Type B pancreatic cell (in vitro differentiated cells): ENCODE measurements at regions not wholly inside any gene's neighbourhood (a gene's known extent, or its start where the extent isn't known, plus 50 kb on each side); places are given as distances from the start of the nearest gene placed in this dataset.

ENCODE experiments used
- DNase-seq: peaks from one replicate; pipeline ENCODE4 v3.0.0; 2021; ENCODE audit warnings: mixed read lengths; ENCODE audit not compliant: unreplicated experiment; ENCODE audit errors: extremely low spot score
- H3K27ac Mint-ChIP-seq: 2 replicates; pipeline ENCODE4 v1.8.0; 2021; ENCODE audit warnings: mild to moderate bottlenecking, mixed read lengths
- H3K27me3 Mint-ChIP-seq: 2 replicates; pipeline ENCODE4 v1.8.0; 2021; ENCODE audit warnings: mixed read lengths
- H3K36me3 Mint-ChIP-seq: 2 replicates; pipeline ENCODE4 v1.8.0; 2021; ENCODE audit warnings: mixed read lengths
- H3K4me1 Mint-ChIP-seq: one replicate; pipeline ENCODE4 v1.8.0; 2021; ENCODE audit warnings: mixed read lengths; ENCODE audit not compliant: unreplicated experiment
- H3K4me3 Mint-ChIP-seq: 2 replicates; pipeline ENCODE4 v1.8.0; 2021; ENCODE audit warnings: mild to moderate bottlenecking, mixed read lengths
- H3K9me3 Mint-ChIP-seq: 2 replicates; pipeline ENCODE4 v1.8.0; 2021; ENCODE audit warnings: mixed read lengths
- TF ChIP-seq, protein P1 (sequence below): fragments of 200-600 bp; sonication (generic); conservative IDR thresholded peaks from 2 replicates; pipeline ENCODE4 v1.5.0; 2021; ENCODE audit warnings: antibody characterized with exemption, mild to moderate bottlenecking

DNA sequence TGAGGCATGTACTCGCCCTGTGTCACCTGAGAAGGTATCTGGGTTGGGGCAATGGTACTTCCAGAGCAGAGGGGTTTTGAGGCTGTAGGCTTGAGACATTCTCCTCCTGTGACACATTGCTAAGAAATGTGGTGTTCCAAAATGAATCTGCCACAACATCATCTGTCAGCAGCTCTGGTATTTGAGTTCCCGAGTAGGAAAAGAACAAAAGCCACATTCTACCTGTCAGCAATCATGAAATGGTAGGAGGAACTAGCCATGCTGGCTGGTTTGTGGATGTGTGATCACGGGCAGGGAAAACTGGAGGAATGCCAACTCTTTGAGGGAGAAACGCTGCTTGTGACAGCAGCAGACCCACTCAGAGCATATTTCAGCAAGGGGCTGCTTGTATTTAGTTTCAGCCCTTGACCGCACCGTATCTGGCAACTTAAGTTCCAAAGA lies 579.4 kb upstream of the TBL1XR1 start:
- peak overlapping the region; percentile 75 for H3K27ac Mint-ChIP-seq
- DNase-seq = no peak
- peaks cover 12% of the 10 kb centered on the region for H3K9me3 Mint-ChIP-seq
- H3K4me1 Mint-ChIP-seq = peaks cover 37% of the 10 kb centered on the region
- H3K4me3 Mint-ChIP-seq = no peak overlapping the region
- H3K36me3 Mint-ChIP-seq = peaks cover 3% of the 10 kb centered on the region
- H3K27me3 Mint-ChIP-seq = no peaks in the 10 kb centered on the region
- TF ChIP-seq, protein P1, sequence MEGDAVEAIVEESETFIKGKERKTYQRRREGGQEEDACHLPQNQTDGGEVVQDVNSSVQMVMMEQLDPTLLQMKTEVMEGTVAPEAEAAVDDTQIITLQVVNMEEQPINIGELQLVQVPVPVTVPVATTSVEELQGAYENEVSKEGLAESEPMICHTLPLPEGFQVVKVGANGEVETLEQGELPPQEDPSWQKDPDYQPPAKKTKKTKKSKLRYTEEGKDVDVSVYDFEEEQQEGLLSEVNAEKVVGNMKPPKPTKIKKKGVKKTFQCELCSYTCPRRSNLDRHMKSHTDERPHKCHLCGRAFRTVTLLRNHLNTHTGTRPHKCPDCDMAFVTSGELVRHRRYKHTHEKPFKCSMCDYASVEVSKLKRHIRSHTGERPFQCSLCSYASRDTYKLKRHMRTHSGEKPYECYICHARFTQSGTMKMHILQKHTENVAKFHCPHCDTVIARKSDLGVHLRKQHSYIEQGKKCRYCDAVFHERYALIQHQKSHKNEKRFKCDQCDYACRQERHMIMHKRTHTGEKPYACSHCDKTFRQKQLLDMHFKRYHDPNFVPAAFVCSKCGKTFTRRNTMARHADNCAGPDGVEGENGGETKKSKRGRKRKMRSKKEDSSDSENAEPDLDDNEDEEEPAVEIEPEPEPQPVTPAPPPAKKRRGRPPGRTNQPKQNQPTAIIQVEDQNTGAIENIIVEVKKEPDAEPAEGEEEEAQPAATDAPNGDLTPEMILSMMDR = no peak

DNA sequence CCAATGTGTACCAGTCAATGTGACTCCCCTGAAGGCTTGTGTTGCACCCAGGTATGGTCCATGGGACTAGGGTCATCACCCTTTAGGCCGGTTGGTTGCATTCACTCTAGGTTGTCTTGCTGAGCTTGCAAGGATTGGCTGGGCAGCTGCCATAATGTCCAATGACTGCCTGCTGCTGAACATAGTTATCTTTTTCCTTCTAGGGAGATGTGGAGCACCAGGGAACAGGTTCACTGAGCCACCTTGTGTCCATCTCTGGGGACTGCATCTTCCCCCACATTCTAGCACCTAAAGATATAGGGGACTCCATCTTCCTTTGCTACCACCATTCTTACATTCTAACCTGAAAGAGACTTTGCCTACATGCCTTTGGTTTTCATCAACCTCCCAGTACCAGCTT lies 580.4 kb upstream of the TBL1XR1 start:
- Mint-ChIP-seq H3K27ac (no peak overlapping the region), H3K9me3 (peaks cover 9% of the 10 kb centered on the region), H3K36me3 (peaks cover 3% of the 10 kb centered on the region), H3K27me3 (no peaks in the 10 kb centered on the region), H3K4me3 (no peak overlapping the region), H3K4me1 (peaks cover 40% of the 10 kb centered on the region)
- TF ChIP-seq, protein P1 = peak; percentile 74
- no peak for DNase-seq

DNA sequence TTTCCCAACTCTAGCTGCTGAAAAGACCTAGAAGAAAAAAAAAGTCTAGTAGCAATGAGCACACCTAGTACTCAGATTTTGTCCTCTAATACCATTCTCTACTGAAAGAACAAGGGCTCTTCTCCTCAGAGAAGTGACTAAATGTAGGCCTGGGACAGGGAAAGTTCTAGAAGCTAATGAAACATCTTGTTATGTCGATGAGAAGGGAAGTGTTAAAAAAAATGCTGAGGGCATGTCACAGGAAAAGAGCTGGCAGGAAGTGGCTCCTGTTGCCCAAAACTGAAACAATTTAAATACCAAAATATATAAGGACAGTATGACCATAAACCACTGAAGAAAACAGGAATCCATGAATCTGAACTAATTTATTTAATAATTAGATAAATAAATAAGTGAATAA lies 581.4 kb upstream of the TBL1XR1 start:
- no peak for DNase-seq
- Mint-ChIP-seq H3K27me3 (no peaks in the 10 kb centered on the region), H3K9me3 (peaks cover 9% of the 10 kb centered on the region), H3K27ac (no peak overlapping the region), H3K4me3 (no peak overlapping the region), H3K36me3 (peaks cover 3% of the 10 kb centered on the region), H3K4me1 (peaks cover 33% of the 10 kb centered on the region)
- TF ChIP-seq, protein P1 = no peak

DNA sequence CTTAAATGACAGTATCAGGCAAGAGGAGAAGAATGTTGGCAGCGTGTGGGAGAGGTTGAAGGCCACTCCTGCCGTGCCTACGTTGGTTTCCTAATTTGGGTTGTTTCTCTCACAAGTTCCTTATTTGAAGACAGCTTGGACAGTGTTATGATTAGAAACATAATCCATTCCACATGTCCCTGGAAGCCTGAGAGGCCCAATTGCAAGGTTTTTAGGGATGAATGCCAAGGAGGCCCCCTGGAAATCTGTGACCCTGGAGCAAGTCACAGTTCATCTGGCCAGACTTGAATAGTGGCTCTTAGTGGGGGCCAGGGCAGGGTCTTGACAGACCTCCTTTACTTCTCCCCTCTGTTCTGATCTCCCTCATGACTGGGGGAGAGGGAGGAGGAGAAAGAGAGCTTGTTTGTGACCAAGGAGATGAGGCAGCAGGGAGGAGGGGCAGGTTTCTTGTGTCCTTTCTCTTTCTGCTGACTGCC lies 584.4 kb upstream of the TBL1XR1 start:
- Mint-ChIP-seq H3K27me3 (no peaks in the 10 kb centered on the region), H3K9me3 (peaks cover 4% of the 10 kb centered on the region), H3K36me3 (no peaks in the 10 kb centered on the region), H3K27ac (peak overlapping the region; percentile 48), H3K4me1 (peaks cover 29% of the 10 kb centered on the region), H3K4me3 (no peak overlapping the region)
- no peak for DNase-seq
- TF ChIP-seq, protein P1 = no peak

DNA sequence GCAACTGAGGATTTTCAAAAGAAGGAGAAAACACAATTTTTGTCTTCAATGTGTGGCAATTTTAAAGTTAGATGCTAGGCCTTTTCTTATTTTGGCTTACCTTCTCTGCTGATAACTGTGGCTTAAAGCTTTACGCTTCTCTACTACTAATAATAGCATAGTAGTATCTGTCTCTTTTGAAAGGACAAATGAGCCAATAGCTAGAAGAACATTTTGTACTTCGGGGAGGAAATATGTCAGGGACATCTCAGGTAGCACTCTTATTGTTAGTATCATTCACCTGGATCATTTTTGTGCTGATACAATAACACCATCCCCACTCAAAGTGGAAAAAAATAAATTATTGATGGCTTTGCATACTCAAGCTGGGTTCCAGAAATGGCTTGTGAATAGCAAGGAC lies 586.1 kb upstream of the TBL1XR1 start:
- TF ChIP-seq, protein P1 = no peak
- no peaks in the 10 kb centered on the region for H3K36me3 Mint-ChIP-seq
- H3K27ac Mint-ChIP-seq = no peak overlapping the region
- no peaks in the 10 kb centered on the region for H3K9me3 Mint-ChIP-seq
- H3K4me1 Mint-ChIP-seq = peaks cover 25% of the 10 kb centered on the region
- no peaks in the 10 kb centered on the region for H3K27me3 Mint-ChIP-seq
- DNase-seq = no peak
- H3K4me3 Mint-ChIP-seq = no peak overlapping the region

DNA sequence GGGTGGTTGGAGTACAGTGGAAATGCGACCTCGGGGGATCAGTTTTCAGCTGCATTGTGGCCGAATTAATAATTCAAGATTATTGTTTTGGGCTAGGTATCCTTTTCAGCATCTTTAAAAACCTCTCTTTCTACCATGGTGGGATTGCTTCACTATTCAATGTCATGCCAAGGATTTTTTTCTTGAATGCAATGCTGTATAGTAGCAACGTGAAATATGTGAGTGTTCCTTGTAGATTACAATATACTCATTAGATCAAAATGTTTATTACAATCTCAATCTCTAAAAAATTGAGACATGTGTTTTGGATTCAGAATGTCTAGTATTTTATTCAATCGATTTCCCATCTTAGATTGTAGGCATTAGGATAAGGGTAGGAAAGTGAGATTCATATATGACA lies 586.5 kb upstream of the TBL1XR1 start:
- peaks cover 25% of the 10 kb centered on the region for H3K4me1 Mint-ChIP-seq
- H3K27ac Mint-ChIP-seq = no peak overlapping the region
- no peak overlapping the region for H3K4me3 Mint-ChIP-seq
- TF ChIP-seq, protein P1 = no peak
- H3K27me3 Mint-ChIP-seq = no peaks in the 10 kb centered on the region
- no peaks in the 10 kb centered on the region for H3K36me3 Mint-ChIP-seq
- no peak for DNase-seq
- no peaks in the 10 kb centered on the region for H3K9me3 Mint-ChIP-seq
